ENCODE measurements at regions not wholly inside any gene's neighbourhood (a gene's known extent, or its start where the extent isn't known, plus 50 kb on each side); places are given as distances from the start of the nearest gene placed in this dataset.

DNA sequence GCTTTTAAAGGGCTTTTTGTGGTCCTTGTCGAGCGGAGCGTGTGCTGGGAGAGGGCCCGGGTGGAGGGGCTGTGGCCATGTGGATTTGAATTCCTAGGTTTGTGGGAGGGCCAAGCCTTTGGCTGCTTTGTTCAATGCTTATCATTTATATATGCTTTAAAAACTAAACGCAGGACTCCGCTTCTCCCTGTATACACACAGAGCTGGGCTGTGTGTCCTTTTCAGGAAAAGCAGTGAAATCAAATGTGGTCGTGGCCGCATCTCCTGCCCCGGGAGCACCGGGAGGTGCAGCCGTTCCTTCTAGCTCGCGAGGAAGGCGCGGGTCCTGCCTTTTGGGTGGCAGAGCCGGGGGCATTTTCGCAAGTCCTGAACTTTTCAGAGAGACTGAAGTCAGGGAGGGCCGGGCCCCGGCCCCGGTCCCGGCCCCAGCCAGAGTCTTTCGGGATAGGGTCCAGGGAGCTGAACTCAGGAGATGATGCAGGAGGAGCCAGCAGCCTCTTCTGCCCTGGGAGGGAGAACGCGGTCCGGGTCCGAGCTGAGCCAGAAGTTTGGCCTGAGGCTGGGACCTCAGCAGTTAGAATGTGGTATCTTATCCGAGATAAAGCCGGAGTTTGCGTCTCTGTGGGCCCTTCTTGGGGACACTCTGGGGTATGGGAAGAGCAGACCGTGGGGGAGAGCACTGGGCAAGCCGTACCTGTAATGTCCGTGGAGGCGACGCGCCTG is 158.8 kb downstream of the C9orf152 start (continued):
- TF ChIP-seq, protein P1, sequence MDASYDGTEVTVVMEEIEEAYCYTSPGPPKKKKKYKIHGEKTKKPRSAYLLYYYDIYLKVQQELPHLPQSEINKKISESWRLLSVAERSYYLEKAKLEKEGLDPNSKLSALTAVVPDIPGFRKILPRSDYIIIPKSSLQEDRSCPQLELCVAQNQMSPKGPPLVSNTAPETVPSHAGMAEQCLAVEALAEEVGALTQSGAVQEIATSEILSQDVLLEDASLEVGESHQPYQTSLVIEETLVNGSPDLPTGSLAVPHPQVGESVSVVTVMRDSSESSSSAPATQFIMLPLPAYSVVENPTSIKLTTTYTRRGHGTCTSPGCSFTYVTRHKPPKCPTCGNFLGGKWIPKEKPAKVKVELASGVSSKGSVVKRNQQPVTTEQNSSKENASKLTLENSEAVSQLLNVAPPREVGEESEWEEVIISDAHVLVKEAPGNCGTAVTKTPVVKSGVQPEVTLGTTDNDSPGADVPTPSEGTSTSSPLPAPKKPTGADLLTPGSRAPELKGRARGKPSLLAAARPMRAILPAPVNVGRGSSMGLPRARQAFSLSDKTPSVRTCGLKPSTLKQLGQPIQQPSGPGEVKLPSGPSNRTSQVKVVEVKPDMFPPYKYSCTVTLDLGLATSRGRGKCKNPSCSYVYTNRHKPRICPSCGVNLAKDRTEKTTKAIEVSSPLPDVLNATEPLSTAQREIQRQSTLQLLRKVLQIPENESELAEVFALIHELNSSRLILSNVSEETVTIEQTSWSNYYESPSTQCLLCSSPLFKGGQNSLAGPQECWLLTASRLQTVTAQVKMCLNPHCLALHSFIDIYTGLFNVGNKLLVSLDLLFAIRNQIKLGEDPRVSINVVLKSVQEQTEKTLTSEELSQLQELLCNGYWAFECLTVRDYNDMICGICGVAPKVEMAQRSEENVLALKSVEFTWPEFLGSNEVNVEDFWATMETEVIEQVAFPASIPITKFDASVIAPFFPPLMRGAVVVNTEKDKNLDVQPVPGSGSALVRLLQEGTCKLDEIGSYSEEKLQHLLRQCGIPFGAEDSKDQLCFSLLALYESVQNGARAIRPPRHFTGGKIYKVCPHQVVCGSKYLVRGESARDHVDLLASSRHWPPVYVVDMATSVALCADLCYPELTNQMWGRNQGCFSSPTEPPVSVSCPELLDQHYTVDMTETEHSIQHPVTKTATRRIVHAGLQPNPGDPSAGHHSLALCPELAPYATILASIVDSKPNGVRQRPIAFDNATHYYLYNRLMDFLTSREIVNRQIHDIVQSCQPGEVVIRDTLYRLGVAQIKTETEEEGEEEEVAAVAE (CRISPR knock-in tag; IDR thresholded peaks at IDR 0.05; ENCODE audit: borderline replicate concordance) = no peak
- TF ChIP-seq, protein P2, sequence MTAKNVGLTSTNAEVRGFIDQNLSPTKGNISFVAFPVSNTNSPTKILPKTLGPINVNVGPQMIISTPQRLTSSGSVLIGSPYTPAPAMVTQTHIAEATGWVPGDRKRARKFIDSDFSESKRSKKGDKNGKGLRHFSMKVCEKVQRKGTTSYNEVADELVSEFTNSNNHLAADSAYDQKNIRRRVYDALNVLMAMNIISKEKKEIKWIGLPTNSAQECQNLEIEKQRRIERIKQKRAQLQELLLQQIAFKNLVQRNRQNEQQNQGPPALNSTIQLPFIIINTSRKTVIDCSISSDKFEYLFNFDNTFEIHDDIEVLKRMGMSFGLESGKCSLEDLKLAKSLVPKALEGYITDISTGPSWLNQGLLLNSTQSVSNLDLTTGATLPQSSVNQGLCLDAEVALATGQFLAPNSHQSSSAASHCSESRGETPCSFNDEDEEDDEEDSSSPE (CRISPR knock-in tag; IDR thresholded peaks at IDR 0.05) = no peak

DNA sequence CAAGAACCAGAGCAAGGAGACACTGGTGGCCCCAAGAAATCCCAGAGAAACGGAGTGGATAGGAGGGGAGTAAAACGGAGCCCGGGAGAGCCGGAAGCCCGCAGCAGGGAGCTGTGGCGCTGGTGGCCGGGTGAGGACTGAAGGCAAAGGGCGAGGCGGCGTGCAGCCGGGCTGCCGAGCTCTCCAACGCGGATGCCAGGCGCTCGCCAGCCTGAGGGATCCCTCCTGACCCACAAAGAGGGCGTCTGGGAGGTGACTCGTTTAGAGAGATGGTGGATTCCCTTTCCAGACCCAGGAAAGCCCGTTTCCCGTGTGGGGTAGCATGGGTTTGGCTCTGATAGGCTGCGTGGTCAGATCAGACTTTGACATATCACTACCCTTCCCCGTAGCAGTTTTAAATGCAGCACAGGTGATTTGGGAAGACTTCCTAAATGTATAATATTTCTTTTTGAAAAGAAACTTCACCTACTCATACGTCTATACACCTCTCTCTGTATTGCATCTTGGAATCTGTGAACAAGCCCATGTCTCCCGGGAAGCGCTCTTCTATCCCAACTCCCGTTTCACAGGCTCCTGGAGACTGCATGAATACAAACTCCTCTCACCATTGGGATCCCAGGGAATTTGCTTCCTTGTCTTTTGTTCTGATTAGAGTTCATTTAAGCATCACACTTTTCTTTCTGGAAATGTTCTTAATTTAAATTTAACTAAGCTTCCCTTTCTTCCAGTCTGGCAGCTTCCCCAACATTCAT is 158.1 kb downstream of the C9orf152 start:
- WGBS (ENCODE audit: low lambda C conversion rate) = 71% methylated on average over 26 of the region's 26 CpGs
- no peaks in the 10 kb centered on the region for H3K9me3 ChIP-seq (ENCODE audit: low read length)
- H3K27me3 ChIP-seq (ENCODE audit: control insufficient read depth in 1 of 2, insufficient read depth in 2 of 2, low read length in 2 of 2) = no peaks in the 10 kb centered on the region
- H3K36me3 ChIP-seq (replicated peaks in 1 of 2; ENCODE audit: control insufficient read depth in 1 of 2, insufficient read depth in 2 of 2, low read length in 2 of 2) = no peaks in the 10 kb centered on the region
- intact Hi-C loops (cut with micrococcal nuclease; ENCODE audit: unreplicated experiment) (no loop called here), in situ Hi-C loops (cut with HindIII; ENCODE audit: extremely low pct_ligation_motif_present, low pct_unique_long_range_greater_than_20kb) (loop anchor here (10.0 kb wide), 1 partner anchor 475 kb away; no protein-coding TSS in a partner anchor)
- no peak for DNase-seq (ENCODE audit: low spot score)
- no peaks in the 10 kb centered on the region for H4K20me1 ChIP-seq (ENCODE audit: insufficient read depth, low read length)
- no peak for ATAC-seq
- no peak overlapping the region for H3K9ac ChIP-seq (ENCODE audit: insufficient read depth, low read depth, low read length)
- no peak for FAIRE-seq
- POLR2A ChIA-PET = no interaction called here
- H2AFZ ChIP-seq (ENCODE audit: low read length) = no peak overlapping the region
- BruUV-seq (replicated peaks) = no TSS peak
- no peak overlapping the region for H3K4me2 ChIP-seq (ENCODE audit: low read depth, low read length)
- CTCF ChIA-PET (ENCODE audit: low intra/inter-chr PET ratio, low total read pairs) = no interaction called here
- H3K27ac ChIP-seq (ENCODE audit: extremely low read length, insufficient read depth, low read length) = no peak overlapping the region
- no peaks in the 10 kb centered on the region for H3K79me2 ChIP-seq (ENCODE audit: insufficient read depth, low read length)
- no peak overlapping the region for H3K4me3 ChIP-seq (replicated peaks in 1 of 3; ENCODE audit: insufficient read depth in 1 of 3, low read depth in 2 of 3, low read length in 3 of 3)
- no peaks in the 10 kb centered on the region for H3K4me1 ChIP-seq (ENCODE audit: insufficient read depth, low read length)
- no peak for TF ChIP-seq NCOA2 (CRISPR knock-in tag; IDR thresholded peaks at IDR 0.05)
- no peak for TF ChIP-seq HES4 (CRISPR knock-in tag; IDR thresholded peaks at IDR 0.05; ENCODE audit: borderline replicate concordance)
- no peak for TF ChIP-seq CHCHD3 (CRISPR knock-in tag; IDR thresholded peaks at IDR 0.05)
- TF ChIP-seq ZNF850 (CRISPR knock-in tag; conservative IDR thresholded peaks at IDR 0.05) = no peak
- no peak for TF ChIP-seq ZNF446 (CRISPR knock-in tag; IDR thresholded peaks at IDR 0.05)
- no peak for TF ChIP-seq NPAS2 (CRISPR knock-in tag; IDR thresholded peaks at IDR 0.05; ENCODE audit: borderline replicate concordance)
- TF ChIP-seq FOXO1 (CRISPR knock-in tag; IDR thresholded peaks at IDR 0.05) = no peak
- no peak for TF ChIP-seq ZNF746 (CRISPR knock-in tag; IDR thresholded peaks at IDR 0.05)
- TF ChIP-seq BRCA1 (CRISPR knock-in tag; IDR thresholded peaks at IDR 0.05) = no peak
- no peak for TF ChIP-seq BORCS8-MEF2B (CRISPR knock-in tag; IDR thresholded peaks at IDR 0.05)
- TF ChIP-seq ZFP90 (CRISPR knock-in tag; IDR thresholded peaks at IDR 0.05; ENCODE audit: borderline replicate concordance) = no peak
- no peak for TF ChIP-seq MEF2D (CRISPR knock-in tag; IDR thresholded peaks at IDR 0.05)
- TF ChIP-seq ZNF557 (CRISPR knock-in tag; IDR thresholded peaks at IDR 0.05) = no peak
- no peak for TF ChIP-seq NAIF1 (CRISPR knock-in tag; IDR thresholded peaks at IDR 0.05; ENCODE audit: borderline replicate concordance)
- TF ChIP-seq SIX4 (CRISPR knock-in tag; IDR thresholded peaks at IDR 0.05) = no peak
- TF ChIP-seq ZNF430 (CRISPR knock-in tag; IDR thresholded peaks at IDR 0.05) = no peak
- no peak for TF ChIP-seq TBL1XR1 (IDR thresholded peaks at IDR 0.05; ENCODE audit: borderline replicate concordance, low read length, partially characterized antibody)
